HG03565 (cell line): ENCODE measurements at regions not wholly inside any gene's neighbourhood (a gene's known extent, or its start where the extent isn't known, plus 50 kb on each side); places are given as distances from the start of the nearest gene placed in this dataset.

Experiments used
- ATAC-seq: cut with Tn5 transposase; IDR thresholded peaks from one replicate; pipeline ENCODE4 v1.9.1; 2021; ENCODE audit warnings: mild to moderate bottlenecking, moderate library complexity; ENCODE audit not compliant: unreplicated experiment

DNA sequence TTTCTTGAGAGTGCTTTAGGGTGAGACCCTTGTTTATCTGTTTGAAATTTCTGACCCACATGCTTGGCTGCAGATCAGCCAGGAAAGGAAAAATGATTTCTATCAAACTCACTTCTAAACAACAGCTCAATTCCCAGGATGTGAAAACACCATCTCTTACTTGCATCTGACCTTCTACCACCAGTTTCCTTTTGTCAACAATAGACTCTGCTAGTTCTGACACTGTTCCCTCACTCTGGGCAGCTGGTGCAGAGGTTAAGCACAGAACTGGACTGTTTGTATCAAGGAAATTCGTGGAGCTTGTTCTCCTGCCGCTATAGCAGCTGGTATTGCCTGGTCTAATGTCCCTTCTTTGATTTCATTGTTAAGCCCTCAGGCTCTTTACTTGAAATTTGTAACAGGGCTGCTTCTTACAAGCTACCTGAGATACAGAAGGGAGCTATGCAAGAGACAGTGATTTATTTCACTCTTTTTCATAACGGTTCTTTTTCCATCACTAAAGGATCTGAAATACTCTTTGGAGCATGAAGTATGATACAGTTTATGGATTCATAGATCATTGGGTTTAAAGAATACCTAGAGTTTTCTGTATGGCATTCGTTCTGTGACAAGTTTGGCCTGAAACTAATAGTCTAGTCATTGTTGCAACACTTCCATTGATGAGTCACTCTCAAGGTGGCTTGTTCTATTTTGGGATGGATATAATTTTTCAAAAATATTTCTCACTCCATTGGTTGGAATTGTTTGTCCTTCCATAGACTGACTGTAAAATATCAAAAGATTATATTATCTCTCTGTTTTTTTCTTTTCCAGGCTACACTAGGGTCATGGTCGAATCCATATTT, 178.2 kb upstream of the ZC3H12C start:
- peak; percentile 42 for ATAC-seq

GRCh38 chr11:109926941-109927340, 166.3 kb upstream of the ZC3H12C start:
- ATAC-seq = no peak

- ATAC-seq = no peak
These were observed 163.9 kb upstream of the ZC3H12C start for GRCh38 chr11:109929308-109929707.

- ATAC-seq = no peak
These were observed 160.1 kb upstream of the ZC3H12C start for GRCh38 chr11:109933126-109933525.

DNA sequence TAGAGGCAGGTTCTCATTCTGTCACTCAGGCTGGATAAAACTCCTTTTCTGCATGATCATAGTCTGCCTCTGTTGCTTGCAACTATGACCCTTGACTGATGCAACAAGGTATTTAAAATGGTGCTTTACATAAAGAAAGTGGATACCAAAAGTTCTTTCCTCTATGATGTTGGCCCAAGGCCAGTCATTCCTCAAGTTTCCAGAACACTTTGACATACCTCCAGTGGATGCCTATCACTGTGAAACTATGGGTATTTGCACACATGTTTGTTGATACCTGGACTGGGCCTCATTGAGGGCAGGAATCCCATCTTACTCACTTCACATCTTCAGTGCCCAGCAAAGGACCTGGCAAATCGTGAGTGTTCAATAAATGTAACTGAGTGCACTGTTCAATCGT, 159.0 kb upstream of the ZC3H12C start:
- ATAC-seq = no peak

- ATAC-seq = no peak
These were observed 156.5 kb upstream of the ZC3H12C start for GRCh38 chr11:109936661-109937180.

DNA sequence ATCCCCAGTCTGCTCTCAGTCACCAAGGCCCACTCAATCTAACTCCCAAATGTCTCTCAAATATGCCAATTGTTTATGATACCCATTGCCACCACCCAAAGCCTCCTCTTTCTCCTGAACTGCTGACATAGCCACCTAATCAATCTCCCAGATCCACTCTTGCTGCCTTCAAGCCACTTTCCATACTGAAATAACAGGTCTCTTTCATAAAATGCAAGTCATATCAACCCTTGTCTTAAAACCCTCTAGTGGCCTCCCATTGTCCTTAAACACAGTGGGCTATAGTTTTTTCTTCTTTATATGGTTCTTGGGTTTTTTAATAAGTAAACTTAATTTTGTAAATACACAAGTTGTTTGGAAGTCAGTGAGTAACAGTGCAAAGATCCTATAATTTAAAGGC, 155.2 kb upstream of the ZC3H12C start:
- no peak for ATAC-seq

DNA sequence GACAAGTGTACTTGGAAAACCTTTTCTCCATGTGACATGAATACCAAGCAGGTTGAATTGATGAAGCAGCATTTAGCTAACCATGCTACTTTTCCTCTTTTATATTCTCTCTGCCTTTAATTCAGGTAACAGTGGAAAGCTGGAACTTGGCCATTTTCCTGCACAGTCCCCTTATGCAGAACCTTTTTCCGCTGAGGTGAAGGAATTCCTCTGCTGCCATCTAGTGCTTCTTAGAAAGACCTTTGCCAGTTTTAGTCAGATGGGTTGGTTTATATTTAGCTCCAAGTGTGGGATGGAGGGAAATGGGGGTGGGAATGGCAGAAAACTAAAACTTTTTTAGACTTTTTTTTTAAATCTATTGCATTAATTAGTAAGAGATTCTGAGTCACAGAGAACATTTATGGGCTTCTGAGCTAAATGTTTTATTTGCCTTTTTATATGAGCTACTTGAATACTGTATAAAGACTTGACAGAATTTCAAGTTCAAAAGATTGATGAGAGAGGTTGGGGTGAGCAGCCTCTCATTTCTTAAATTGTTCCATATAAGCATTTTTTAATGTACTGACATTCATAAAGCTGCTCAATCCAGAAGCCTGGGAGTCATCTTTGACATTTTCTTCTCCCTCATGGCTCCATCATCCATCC, 153.9 kb upstream of the ZC3H12C start:
- peak; percentile 77 for ATAC-seq

DNA sequence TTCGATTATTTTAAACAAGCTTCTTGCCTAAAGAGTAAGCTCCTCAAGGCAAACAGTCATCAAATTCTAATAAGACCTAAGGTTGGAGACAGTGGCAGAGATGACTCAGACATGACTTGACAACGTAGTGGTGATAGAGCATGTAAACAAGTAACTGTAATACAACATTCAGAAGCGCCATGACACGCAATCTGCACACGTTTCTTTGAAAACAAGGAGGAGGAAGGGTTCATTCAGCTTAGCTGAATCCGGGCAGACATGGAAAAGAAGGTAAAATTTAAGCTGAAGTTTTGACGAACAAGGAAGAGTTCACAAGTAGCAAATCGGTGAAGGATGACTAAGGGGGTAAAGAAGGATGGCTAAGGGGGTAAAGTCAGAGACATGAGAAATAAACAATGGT, 152.4 kb upstream of the ZC3H12C start:
- ATAC-seq = no peak

DNA sequence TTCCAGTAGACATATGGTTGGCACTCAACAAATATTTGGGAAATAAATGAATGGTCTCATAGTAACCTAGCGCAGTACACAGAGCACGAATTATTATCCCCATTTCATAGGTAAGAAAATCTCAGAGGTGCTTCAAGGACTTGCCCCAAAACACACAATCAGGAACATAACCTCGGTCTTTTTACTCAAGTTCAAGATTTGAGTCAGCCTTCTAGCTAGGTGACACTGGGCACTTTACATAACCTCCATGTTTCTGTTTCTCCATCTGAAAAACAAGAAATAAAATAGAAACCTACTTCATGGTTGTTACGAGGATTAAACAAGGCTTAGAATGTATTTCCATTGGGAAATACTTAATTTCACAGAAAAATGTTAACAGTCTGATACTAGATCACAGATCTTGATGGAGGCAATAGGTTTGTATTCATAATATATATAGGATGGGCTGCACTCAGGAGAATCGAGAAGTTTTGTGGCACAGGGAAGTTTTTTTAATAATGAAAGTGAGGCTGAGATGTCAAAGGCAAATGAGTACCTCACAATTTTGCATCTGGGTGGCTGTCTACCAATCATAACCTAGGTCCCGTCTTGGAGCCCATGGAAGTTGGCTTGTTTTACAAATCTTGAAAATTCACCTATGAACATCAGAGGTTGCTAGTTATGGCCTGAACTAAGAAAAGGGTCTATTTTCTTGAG, 147.4 kb upstream of the ZC3H12C start:
- peak; percentile 56 for ATAC-seq

GRCh38 chr11:109946322-109946846, 146.8 kb upstream of the ZC3H12C start:
- peak; percentile 90 for ATAC-seq

DNA sequence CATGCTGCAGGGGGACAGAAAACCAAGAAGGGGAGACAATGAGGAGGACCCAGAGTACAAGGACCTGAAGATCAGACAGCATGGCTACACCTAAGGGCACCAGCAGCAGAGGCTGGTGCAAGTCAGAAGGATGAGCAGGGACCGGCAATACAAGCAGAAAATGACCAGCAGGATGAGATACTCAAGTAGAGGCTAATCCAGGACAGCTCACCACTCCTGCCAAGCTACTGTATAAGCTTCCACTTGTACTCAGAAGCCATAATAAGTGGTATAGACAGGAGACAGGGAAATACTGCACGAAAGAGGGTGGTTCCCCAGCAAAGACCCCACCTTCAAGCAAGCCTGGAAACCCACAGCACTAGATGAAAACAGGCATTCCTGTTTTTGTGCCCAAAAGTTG, 138.7 kb upstream of the ZC3H12C start:
- ATAC-seq = no peak

DNA sequence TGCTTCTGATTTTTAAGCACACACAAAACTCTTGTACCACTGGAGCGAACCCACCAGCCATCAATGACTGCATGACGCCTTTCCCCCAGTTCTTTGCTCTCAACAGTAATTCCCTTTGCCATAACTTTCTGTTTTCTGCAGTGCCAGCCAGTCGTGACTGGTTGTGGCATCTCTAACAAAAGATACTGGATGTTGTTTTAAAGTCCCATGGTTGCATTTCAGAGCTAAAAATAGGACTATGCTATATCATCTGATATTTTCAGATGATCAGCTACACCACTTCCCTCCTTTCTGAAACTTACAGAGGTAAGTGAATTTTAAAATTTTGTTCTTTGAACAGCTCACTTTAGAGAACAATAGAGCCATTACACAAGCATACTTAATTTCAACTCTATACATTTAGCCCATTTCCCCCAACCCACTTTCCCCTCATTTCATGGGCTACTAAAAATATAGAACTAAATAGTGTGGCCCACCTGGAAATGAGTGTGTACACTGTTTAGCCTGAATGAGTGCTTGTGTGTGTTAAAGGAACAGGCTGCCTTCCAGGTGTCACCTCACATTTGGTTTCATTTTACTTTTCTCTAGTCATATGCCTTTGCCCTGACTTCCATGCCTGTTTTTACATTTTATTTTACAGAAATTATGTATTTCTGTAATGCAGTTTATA, 136.9 kb upstream of the ZC3H12C start:
- peak; percentile 59 for ATAC-seq

GRCh38 chr11:109957000-109957399, 136.2 kb upstream of the ZC3H12C start:
- ATAC-seq = no peak

GRCh38 chr11:109957601-109958000, 135.6 kb upstream of the ZC3H12C start:
- no peak for ATAC-seq

GRCh38 chr11:109958131-109958820, 134.9 kb upstream of the ZC3H12C start:
- no peak for ATAC-seq

DNA sequence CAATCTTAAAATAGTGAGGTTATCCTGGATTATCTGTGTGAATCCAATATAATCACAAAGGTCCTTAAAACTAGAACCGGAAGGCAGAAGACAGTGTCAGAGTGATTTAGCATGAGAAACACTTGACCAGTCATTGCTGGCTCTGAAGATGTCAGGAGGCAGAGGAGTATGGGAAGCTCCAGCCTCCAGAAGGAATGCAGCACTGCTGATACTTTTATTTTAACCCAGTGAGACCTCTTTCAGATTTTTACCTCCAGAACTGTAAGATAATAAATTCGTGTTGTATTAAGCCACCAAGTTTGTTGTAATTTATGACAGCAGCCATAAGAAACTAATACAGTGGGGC, 134.4 kb upstream of the ZC3H12C start:
- no peak for ATAC-seq

DNA sequence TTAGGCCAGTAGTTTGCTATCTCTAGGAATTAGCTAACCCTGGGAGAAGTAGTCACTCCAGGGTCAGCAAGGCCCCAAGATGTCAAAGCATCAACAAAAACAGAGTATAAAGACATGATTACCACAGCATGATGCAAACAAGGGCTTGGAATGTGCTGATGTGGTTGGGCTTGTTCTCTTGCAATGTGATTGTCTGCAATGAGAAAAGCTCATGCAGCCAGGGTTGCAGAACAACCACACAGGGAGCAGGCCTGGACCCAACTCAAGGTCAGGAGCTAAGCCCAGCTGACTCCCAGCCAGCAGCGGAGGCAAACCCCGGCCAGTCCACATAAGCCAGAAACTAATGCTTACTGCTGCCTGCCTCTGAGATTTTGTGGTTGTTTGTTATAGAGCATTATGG, 132.4 kb upstream of the ZC3H12C start:
- no peak for ATAC-seq

DNA sequence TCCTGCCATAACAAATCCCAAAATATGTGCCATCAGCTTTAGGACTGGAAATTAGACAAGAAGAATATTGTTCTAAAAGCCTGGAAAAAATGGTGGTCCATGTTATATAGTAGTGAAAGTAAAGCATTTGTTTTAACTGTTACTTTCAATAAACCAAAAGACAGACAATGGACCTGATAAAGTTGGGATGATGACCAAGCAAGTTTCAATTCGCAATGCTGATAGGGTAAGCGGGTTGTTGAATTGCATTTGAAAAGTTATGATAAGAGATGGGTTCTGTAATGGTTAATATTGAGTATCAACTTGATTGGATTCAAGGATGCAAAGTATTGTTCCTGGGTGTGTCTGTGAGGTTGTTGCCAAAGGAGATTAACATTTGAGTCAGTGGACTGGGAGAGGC, 131.9 kb upstream of the ZC3H12C start:
- ATAC-seq = no peak

DNA sequence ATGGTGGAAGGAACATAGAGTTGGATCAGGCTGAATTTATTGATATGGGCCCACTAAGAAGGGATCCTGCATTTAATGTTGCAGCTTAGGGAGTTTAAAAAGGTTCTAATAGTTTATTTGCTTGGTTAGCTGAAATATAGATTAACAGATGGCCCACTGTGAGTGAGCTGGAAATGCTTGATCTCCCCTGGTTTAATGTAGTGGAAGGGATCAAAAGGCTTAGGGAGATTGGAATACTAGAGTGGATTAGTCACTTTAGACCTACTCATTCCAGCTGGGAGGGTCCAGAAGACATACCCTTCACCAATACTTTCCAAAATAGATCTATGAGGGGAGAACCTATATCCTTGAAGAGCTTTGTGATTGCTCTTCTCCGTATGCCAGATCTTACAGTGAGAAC, 130.1 kb upstream of the ZC3H12C start:
- ATAC-seq = no peak
